ENCODE measurements at regions not wholly inside any gene's neighbourhood (a gene's known extent, or its start where the extent isn't known, plus 50 kb on each side); places are given as distances from the start of the nearest gene placed in this dataset.
"Not testable (repeated sequence)": the region's sequence is repeated elsewhere in the genome, so short reads cannot be mapped to it uniquely, and the experiment has no call there.

- DNase-seq (ENCODE audit: low read depth): no peak
- TF ChIP-seq CTCF (IDR thresholded peaks at IDR 0.05; ENCODE audit: control insufficient read depth, extremely low read depth, insufficient read depth): no peak
- no peak overlapping the region for H3K4me3 ChIP-seq (ENCODE audit: low read depth, low read length)
Measured at GRCh38 chr6:44737829-44738528, 350.5 kb downstream of the CDC5L start.

DNA sequence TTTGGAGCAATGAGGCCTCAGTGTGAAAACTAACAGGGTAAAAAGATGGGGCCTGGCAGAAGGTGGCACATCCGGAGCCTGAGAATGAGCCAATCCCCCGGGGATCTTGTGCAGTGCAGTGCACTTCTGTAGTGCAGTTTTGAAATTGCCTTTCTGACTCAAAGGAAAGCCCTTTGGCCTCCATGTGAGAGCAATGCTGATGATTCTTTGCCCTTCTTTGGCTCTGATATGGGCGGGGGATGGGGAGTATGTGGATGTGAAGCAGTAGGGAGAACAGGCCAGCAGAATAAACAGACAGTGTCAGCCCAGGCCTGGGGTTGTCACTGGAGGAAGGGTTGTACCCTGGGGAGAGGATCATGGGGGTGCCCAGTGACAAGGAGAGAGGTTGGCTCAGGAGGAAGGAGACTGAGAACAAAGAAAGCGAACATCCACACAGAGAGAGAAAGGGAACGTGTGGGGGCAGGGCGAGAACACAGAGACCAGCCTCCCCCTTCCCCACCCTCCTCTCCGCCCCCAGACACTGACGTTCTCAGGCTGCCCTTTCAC lies 351.2 kb downstream of the CDC5L start:
- no peak for TF ChIP-seq CTCF (IDR thresholded peaks at IDR 0.05; ENCODE audit: control insufficient read depth, extremely low read depth, insufficient read depth)
- DNase-seq (ENCODE audit: low read depth): no peak
- H3K4me3 ChIP-seq (ENCODE audit: low read depth, low read length): no peak overlapping the region

- no peak overlapping the region for H3K4me3 ChIP-seq (ENCODE audit: low read depth, low read length)
- DNase-seq (ENCODE audit: low read depth): no peak
- TF ChIP-seq CTCF (IDR thresholded peaks at IDR 0.05; ENCODE audit: control insufficient read depth, extremely low read depth, insufficient read depth): no peak
Measured at GRCh38 chr6:44739181-44739580, 351.7 kb downstream of the CDC5L start.

DNA sequence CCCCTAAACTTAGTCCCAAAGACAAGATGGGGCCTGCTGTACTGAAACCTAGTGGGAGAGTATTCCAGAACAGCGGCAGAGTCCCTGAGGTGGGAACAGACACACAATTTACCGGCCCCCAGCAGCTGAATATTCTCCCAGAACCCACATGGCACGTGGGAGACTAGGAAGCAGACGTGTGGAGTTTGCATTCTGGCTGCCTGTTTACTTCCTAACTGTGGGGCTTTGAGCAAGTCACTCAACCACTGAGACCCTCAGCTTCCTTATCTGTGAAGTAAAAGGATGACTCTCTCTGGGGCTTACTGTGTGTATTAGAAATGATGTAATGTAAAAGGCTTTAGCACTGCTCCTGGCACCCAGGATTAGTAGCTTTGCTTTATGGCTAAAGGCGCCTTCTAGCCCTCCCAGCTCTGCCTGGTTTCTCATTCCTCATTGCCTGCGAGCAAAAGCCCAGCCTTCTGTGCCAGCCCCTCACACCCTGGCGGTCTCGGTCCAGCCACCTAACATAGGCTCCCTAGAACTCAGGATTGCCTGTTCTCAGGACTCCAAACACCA lies 353.1 kb downstream of the CDC5L start:
- TF ChIP-seq CTCF (IDR thresholded peaks at IDR 0.05; ENCODE audit: control insufficient read depth, extremely low read depth, insufficient read depth): no peak

DNA sequence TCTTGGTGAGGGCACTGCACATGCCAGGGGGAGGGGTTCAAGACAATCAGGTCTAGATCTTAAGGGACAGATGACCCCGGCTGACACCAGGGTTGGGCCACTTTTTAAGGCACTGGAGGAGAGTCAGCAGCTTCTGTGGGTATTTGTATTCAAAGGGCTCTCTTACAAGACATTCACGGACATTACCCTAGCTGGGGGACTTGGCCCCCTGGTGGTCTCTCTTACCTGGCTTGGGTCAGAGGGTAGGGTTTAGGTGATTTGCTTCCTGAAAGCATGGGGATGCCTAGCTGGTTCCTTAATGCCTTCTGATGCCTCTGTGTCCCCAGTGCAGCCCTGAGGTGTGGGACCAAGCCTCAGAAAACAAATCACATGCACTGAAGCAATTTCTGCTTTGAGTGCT lies 354.7 kb downstream of the CDC5L start:
- H3K4me3 ChIP-seq (ENCODE audit: low read depth, low read length): no peak overlapping the region
- no peak for DNase-seq (ENCODE audit: low read depth)
- no peak for TF ChIP-seq CTCF (IDR thresholded peaks at IDR 0.05; ENCODE audit: control insufficient read depth, extremely low read depth, insufficient read depth)

More for the DNA sequence above, 353.1 kb downstream of the CDC5L start:
- no peak overlapping the region for H3K4me3 ChIP-seq (ENCODE audit: low read depth, low read length)
- DNase-seq (ENCODE audit: low read depth): no peak

DNA sequence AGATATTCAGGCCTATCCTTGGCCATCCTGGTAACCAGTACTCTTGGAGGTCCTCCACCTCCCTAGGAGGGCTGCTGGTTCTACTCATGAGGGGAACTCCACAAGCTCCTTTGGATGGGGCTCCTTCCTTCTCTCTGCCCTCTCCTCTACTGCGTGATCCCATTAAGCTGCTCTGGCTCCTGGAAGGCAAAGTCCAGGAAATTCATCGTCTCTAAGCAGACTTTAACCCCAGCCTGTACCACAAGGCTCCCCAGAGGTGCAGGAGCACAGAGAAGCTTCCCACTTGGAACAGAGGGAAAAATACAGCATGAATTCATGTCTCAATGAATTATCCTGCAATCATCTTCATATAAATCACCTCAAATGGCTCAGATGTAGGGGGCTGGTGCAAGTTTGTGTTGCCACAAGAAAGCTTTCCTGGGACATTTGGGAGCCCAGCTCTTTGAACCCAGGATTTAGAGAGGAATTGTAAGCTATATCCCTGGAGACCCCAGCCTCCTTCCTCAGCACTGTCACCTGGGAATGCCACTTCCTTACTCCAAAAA lies 355.4 kb downstream of the CDC5L start:
- TF ChIP-seq CTCF (IDR thresholded peaks at IDR 0.05; ENCODE audit: control insufficient read depth, extremely low read depth, insufficient read depth): no peak
- no peak for DNase-seq (ENCODE audit: low read depth)
- no peak overlapping the region for H3K4me3 ChIP-seq (ENCODE audit: low read depth, low read length)

GRCh38 chr6:44760116-44760515 lies 372.6 kb downstream of the CDC5L start:
- DNase-seq (ENCODE audit: low read depth); H3K4me3 ChIP-seq (ENCODE audit: low read depth, low read length): not testable (repeated sequence)

Measured in LNCaP clone FGC (cell line).